ENCODE measurements at regions not wholly inside any gene's neighbourhood (a gene's known extent, or its start where the extent isn't known, plus 50 kb on each side); places are given as distances from the start of the nearest gene placed in this dataset.
A peak's percentile ranks its signal among the peaks of the same experiment; 100 is the strongest.
"Not testable (repeated sequence)": the region's sequence is repeated elsewhere in the genome, so short reads cannot be mapped to it uniquely, and the experiment has no call there.

- no peaks in the 10 kb centered on the region for H3K27me3 Mint-ChIP-seq (ENCODE audit: low read depth)
- H3K27ac Mint-ChIP-seq = no peak overlapping the region
- H3K4me3 Mint-ChIP-seq = no peak overlapping the region
- no peak for ATAC-seq (replicated peaks in 1 of 2)
- no peaks in the 10 kb centered on the region for H3K4me1 Mint-ChIP-seq (ENCODE audit: low read depth)
- peaks cover 0 to 5% of the 10 kb centered on the region in 2 donors for H3K36me3 Mint-ChIP-seq (ENCODE audit: insufficient read depth in 2 of 2)
- no peak for DNase-seq
- peaks cover 8 to 10% of the 10 kb centered on the region in 2 donors for H3K9me3 Mint-ChIP-seq
Observed at GRCh38 chr14:59009967-59010366, 178.5 kb upstream of the DAAM1 start.

GRCh38 chr14:59013672-59014298 lies 174.7 kb upstream of the DAAM1 start:
- Mint-ChIP-seq H3K36me3 (ENCODE audit: insufficient read depth in 2 of 2) (peaks cover 0 to 5% of the 10 kb centered on the region in 2 donors), H3K9me3 (peaks cover 6 to 8% of the 10 kb centered on the region in 2 donors), H3K4me3 (no peak overlapping the region), H3K27ac (no peak overlapping the region), H3K4me1 (ENCODE audit: low read depth) (no peaks in the 10 kb centered on the region), H3K27me3 (ENCODE audit: low read depth) (no peaks in the 10 kb centered on the region)
- ATAC-seq (replicated peaks in 1 of 2) (no peak), DNase-seq (no peak)

GRCh38 chr14:59015482-59015881 lies 173.0 kb upstream of the DAAM1 start:
- ATAC-seq (replicated peaks in 1 of 2) (no peak), DNase-seq (no peak)
- Mint-ChIP-seq H3K4me3 (no peak overlapping the region), H3K4me1 (ENCODE audit: low read depth) (no peaks in the 10 kb centered on the region), H3K27me3 (ENCODE audit: low read depth) (no peaks in the 10 kb centered on the region), H3K9me3 (peaks cover 6 to 8% of the 10 kb centered on the region in 2 donors), H3K27ac (no peak overlapping the region), H3K36me3 (ENCODE audit: insufficient read depth in 2 of 2) (peaks cover 0 to 5% of the 10 kb centered on the region in 2 donors)

- Mint-ChIP-seq H3K27ac (no peak overlapping the region), H3K27me3 (ENCODE audit: low read depth) (peaks cover 3% of the 10 kb centered on the region), H3K4me1 (ENCODE audit: low read depth) (no peaks in the 10 kb centered on the region), H3K36me3 (ENCODE audit: insufficient read depth in 2 of 2) (peaks cover 0 to 5% of the 10 kb centered on the region in 2 donors), H3K9me3 (peaks cover 4 to 6% of the 10 kb centered on the region in 2 donors), H3K4me3 (no peak overlapping the region)
- DNase-seq = no peak
- no peak for ATAC-seq (replicated peaks in 1 of 2)
Observed at GRCh38 chr14:59017285-59017965, 171.0 kb upstream of the DAAM1 start.

- no peak overlapping the region for H3K27ac Mint-ChIP-seq
- H3K36me3 Mint-ChIP-seq (ENCODE audit: insufficient read depth in 2 of 2) = peaks cover 0 to 2% of the 10 kb centered on the region in 2 donors
- peaks cover 4% of the 10 kb centered on the region for H3K27me3 Mint-ChIP-seq (ENCODE audit: low read depth)
- no peak overlapping the region for H3K4me3 Mint-ChIP-seq
- ATAC-seq (replicated peaks in 1 of 2) (no peak), DNase-seq (no peak)
- H3K4me1 Mint-ChIP-seq (ENCODE audit: low read depth) = no peaks in the 10 kb centered on the region
- H3K9me3 Mint-ChIP-seq = peaks cover 1 to 4% of the 10 kb centered on the region in 2 donors
Observed at GRCh38 chr14:59018460-59018859, 170.0 kb upstream of the DAAM1 start.

GRCh38 chr14:59018978-59019377 lies 169.5 kb upstream of the DAAM1 start:
- H3K27ac Mint-ChIP-seq = no peak overlapping the region
- DNase-seq = no peak

GRCh38 chr14:59020382-59020781 lies 168.1 kb upstream of the DAAM1 start:
- DNase-seq (no peak), ATAC-seq (replicated peaks in 1 of 2) (no peak)
- Mint-ChIP-seq H3K27ac (no peak overlapping the region), H3K4me3 (no peak overlapping the region), H3K36me3 (ENCODE audit: insufficient read depth in 2 of 2) (no peaks in the 10 kb centered on the region), H3K27me3 (ENCODE audit: low read depth) (peaks cover 4% of the 10 kb centered on the region), H3K4me1 (ENCODE audit: low read depth) (no peaks in the 10 kb centered on the region), H3K9me3 (no peaks in the 10 kb centered on the region)

More at GRCh38 chr14:59018978-59019377, 169.5 kb upstream of the DAAM1 start:
- H3K4me3 Mint-ChIP-seq = no peak overlapping the region
- H3K27me3 Mint-ChIP-seq (ENCODE audit: low read depth) = peaks cover 4% of the 10 kb centered on the region
- H3K4me1 Mint-ChIP-seq (ENCODE audit: low read depth) = no peaks in the 10 kb centered on the region
- H3K9me3 Mint-ChIP-seq = peaks cover 0 to 4% of the 10 kb centered on the region in 2 donors
- peaks cover 0 to 2% of the 10 kb centered on the region in 2 donors for H3K36me3 Mint-ChIP-seq (ENCODE audit: insufficient read depth in 2 of 2)
- no peak for ATAC-seq (replicated peaks in 1 of 2)

GRCh38 chr14:59022144-59022543 lies 166.3 kb upstream of the DAAM1 start:
- H3K36me3 Mint-ChIP-seq (ENCODE audit: insufficient read depth in 2 of 2) = no peaks in the 10 kb centered on the region
- H3K27ac Mint-ChIP-seq = no peak overlapping the region
- H3K4me3 Mint-ChIP-seq = no peak overlapping the region
- ATAC-seq (replicated peaks in 1 of 2) = no peak
- no peak for DNase-seq
- H3K9me3 Mint-ChIP-seq = no peaks in the 10 kb centered on the region
- H3K27me3 Mint-ChIP-seq (ENCODE audit: low read depth) = peaks cover 4% of the 10 kb centered on the region
- no peaks in the 10 kb centered on the region for H3K4me1 Mint-ChIP-seq (ENCODE audit: low read depth)

GRCh38 chr14:59026081-59026480 lies 162.4 kb upstream of the DAAM1 start:
- H3K4me1 Mint-ChIP-seq (ENCODE audit: low read depth) = peaks cover 10% of the 10 kb centered on the region
- H3K36me3 Mint-ChIP-seq (ENCODE audit: insufficient read depth in 2 of 2) = no peaks in the 10 kb centered on the region
- no peak overlapping the region for H3K27ac Mint-ChIP-seq
- H3K27me3 Mint-ChIP-seq (ENCODE audit: low read depth) = peaks cover 11% of the 10 kb centered on the region
- ATAC-seq (replicated peaks in 1 of 2) = no peak
- no peaks in the 10 kb centered on the region for H3K9me3 Mint-ChIP-seq
- no peak overlapping the region for H3K4me3 Mint-ChIP-seq
- no peak for DNase-seq

GRCh38 chr14:59026640-59027039 lies 161.8 kb upstream of the DAAM1 start:
- ATAC-seq (replicated peaks in 1 of 2); H3K9me3 Mint-ChIP-seq; H3K27ac Mint-ChIP-seq; H3K4me1 Mint-ChIP-seq (ENCODE audit: low read depth); H3K4me3 Mint-ChIP-seq; DNase-seq; H3K36me3 Mint-ChIP-seq (ENCODE audit: insufficient read depth in 2 of 2): not testable (repeated sequence)
- peaks cover 11% of the 10 kb centered on the region for H3K27me3 Mint-ChIP-seq (ENCODE audit: low read depth)

- DNase-seq (peak; percentile 41 to 42), ATAC-seq (replicated peaks in 1 of 2) (peak; percentile 61 to 75)
- Mint-ChIP-seq H3K4me3 (peak overlapping the region; percentile 58 to 67), H3K36me3 (ENCODE audit: insufficient read depth in 2 of 2) (no peaks in the 10 kb centered on the region), H3K27ac (no peak overlapping the region), H3K27me3 (ENCODE audit: low read depth) (peaks cover 7% of the 10 kb centered on the region), H3K9me3 (no peaks in the 10 kb centered on the region), H3K4me1 (ENCODE audit: low read depth) (peaks cover 10% of the 10 kb centered on the region)
Observed at GRCh38 chr14:59028476-59029202, 159.8 kb upstream of the DAAM1 start.

GRCh38 chr14:59032826-59033225 lies 155.6 kb upstream of the DAAM1 start:
- H3K27me3 Mint-ChIP-seq (ENCODE audit: low read depth) = peaks cover 7% of the 10 kb centered on the region
- no peak for ATAC-seq (replicated peaks in 1 of 2)
- peaks cover 10% of the 10 kb centered on the region for H3K4me1 Mint-ChIP-seq (ENCODE audit: low read depth)
- DNase-seq = no peak
- peaks cover 1 to 2% of the 10 kb centered on the region in 2 donors for H3K9me3 Mint-ChIP-seq
- no peak overlapping the region for H3K4me3 Mint-ChIP-seq
- H3K36me3 Mint-ChIP-seq (ENCODE audit: insufficient read depth in 2 of 2) = peaks cover 1 to 2% of the 10 kb centered on the region in 2 donors
- no peak overlapping the region for H3K27ac Mint-ChIP-seq

GRCh38 chr14:59036134-59036533 lies 152.3 kb upstream of the DAAM1 start:
- peaks cover 1 to 2% of the 10 kb centered on the region in 2 donors for H3K9me3 Mint-ChIP-seq
- H3K36me3 Mint-ChIP-seq (ENCODE audit: insufficient read depth in 2 of 2) = peaks cover 1 to 2% of the 10 kb centered on the region in 2 donors
- DNase-seq = no peak
- no peaks in the 10 kb centered on the region for H3K27me3 Mint-ChIP-seq (ENCODE audit: low read depth)
- no peaks in the 10 kb centered on the region for H3K4me1 Mint-ChIP-seq (ENCODE audit: low read depth)
- no peak overlapping the region for H3K27ac Mint-ChIP-seq
- no peak overlapping the region for H3K4me3 Mint-ChIP-seq
- no peak for ATAC-seq (replicated peaks in 1 of 2)

All from activated T-cell treated with anti-CD3 and anti-CD28 coated beads, Interleukin-2, amount 50 U/mL, for 72 hours (primary cell).